GM23338 (cell line): ENCODE measurements at regions not wholly inside any gene's neighbourhood (a gene's known extent, or its start where the extent isn't known, plus 50 kb on each side); places are given as distances from the start of the nearest gene placed in this dataset.

ENCODE experiments used
- ATAC-seq: fragments of 200-7000 bp; cut with Tn5 transposase; 3 replicates; pipeline ENCODE4 v1.9.1; 2020
- DNase-seq: peaks from one replicate; pipeline ENCODE4 v3.0.0-alpha.2; 2015; ENCODE audit warnings: low spot score
- H2AFZ ChIP-seq: fragments of 200-600 bp; sonication (generic); 2 replicates; pipeline ENCODE4 v1.8.0; 2016; ENCODE audit warnings: antibody characterized with exemption, mild to moderate bottlenecking, moderate library complexity
- H3F3A ChIP-seq: fragments of 200-600 bp; sonication (generic); replicated peaks from 2 replicates; pipeline ENCODE4 v1.8.0; 2017; ENCODE audit warnings: antibody characterized with exemption, mixed run types, low read depth
- H3K27ac ChIP-seq: fragments of 200-600 bp; sonication (generic); 2 replicates; pipeline ENCODE4 v1.6.1; 2016; ENCODE audit warnings: low read depth
- H3K27me3 ChIP-seq: fragments of 200-600 bp; sonication (generic); 2 replicates; pipeline ENCODE4 v1.8.0; 2016; ENCODE audit warnings: mild to moderate bottlenecking, mixed run types, moderate library complexity; ENCODE audit not compliant: insufficient read depth
- H3K36me3 ChIP-seq: fragments of 200-600 bp; sonication (generic); 2 replicates; pipeline ENCODE4 v1.8.0; 2016; ENCODE audit warnings: mild to moderate bottlenecking; ENCODE audit not compliant: insufficient read depth
- H3K4me1 ChIP-seq: fragments of 200-600 bp; sonication (generic); 2 replicates; pipeline ENCODE4 v1.8.0; 2016; ENCODE audit warnings: mild to moderate bottlenecking, moderate library complexity; ENCODE audit not compliant: insufficient read depth
- H3K4me2 ChIP-seq: fragments of 200-600 bp; sonication (generic); 2 replicates; pipeline ENCODE4 v1.7.1; 2017; ENCODE audit warnings: mixed run types
- H3K4me3 ChIP-seq: fragments of 200-600 bp; sonication (generic); 2 replicates; pipeline ENCODE4 v1.6.1; 2016; ENCODE audit warnings: mixed run types
- H3K79me2 ChIP-seq: fragments of 200-600 bp; sonication (generic); replicated peaks from 2 replicates; pipeline ENCODE4 v1.8.0; 2017; ENCODE audit warnings: mild to moderate bottlenecking; ENCODE audit not compliant: insufficient read depth
- H3K9me2 ChIP-seq: fragments of 200-600 bp; sonication (generic); 2 replicates; pipeline ENCODE4 v1.8.0; 2017; ENCODE audit not compliant: insufficient read depth
- H4K20me1 ChIP-seq: fragments of 200-600 bp; sonication (generic); replicated peaks from 2 replicates; pipeline ENCODE4 v1.8.0; 2017; ENCODE audit warnings: mild to moderate bottlenecking; ENCODE audit not compliant: insufficient read depth
- H3K27ac Mint-ChIP-seq: 2 replicates; pipeline ENCODE4 v1.8.0; 2020; ENCODE audit warnings: inconsistent platforms, mild to moderate bottlenecking, moderate library complexity, mixed read lengths
- H3K27me3 Mint-ChIP-seq: 3 replicates; pipeline ENCODE4 v1.8.0; 2022; ENCODE audit warnings: low read depth, mild to moderate bottlenecking, moderate library complexity, mixed read lengths, inconsistent platforms; ENCODE audit not compliant: insufficient read depth, poor library complexity
- H3K36me3 Mint-ChIP-seq: 3 replicates; pipeline ENCODE4 v1.8.0; 2021; ENCODE audit warnings: low read depth, mild to moderate bottlenecking, inconsistent platforms, moderate library complexity, mixed read lengths
- H3K4me1 Mint-ChIP-seq: 3 replicates; pipeline ENCODE4 v1.8.0; 2020; ENCODE audit warnings: mild to moderate bottlenecking, inconsistent platforms, mixed read lengths
- H3K4me3 Mint-ChIP-seq: 3 replicates; pipeline ENCODE4 v1.8.0; 2021; ENCODE audit warnings: moderate library complexity, mild to moderate bottlenecking, inconsistent platforms, mixed read lengths
- H3K9me3 Mint-ChIP-seq: 3 replicates; pipeline ENCODE4 v1.8.0; 2020; ENCODE audit warnings: moderate library complexity, mild to moderate bottlenecking, inconsistent platforms, mixed read lengths
- CREB1 ChIP-seq: fragments of 250-450 bp; sonication (Bioruptor Pico); IDR thresholded peaks from 2 replicates; pipeline ENCODE4 v1.5.0; 2020; ENCODE audit warnings: low read depth, mild to moderate bottlenecking, moderate library complexity
- ZNF114 ChIP-seq: fragments of 250-450 bp; sonication (Bioruptor Pico); IDR thresholded peaks from 2 replicates; pipeline ENCODE4 v1.5.0; 2020; ENCODE audit warnings: mild to moderate bottlenecking, moderate library complexity
- TF ChIP-seq, protein P1 (sequence below): fragments of 250-450 bp; sonication (Bioruptor Pico); IDR thresholded peaks from 2 replicates; pipeline ENCODE4 v1.5.0; 2020; ENCODE audit warnings: mild to moderate bottlenecking, moderate library complexity
- TF ChIP-seq, protein P2 (sequence below), 2 experiments: fragments of 200-600 bp in 1 of 2; sonication (generic) in 1 of 2; conservative IDR thresholded peaks; 2 replicates each; pipeline versions ENCODE4 v1.5.1 to v1.6.1; 2016 to 2017; ENCODE audit warnings: antibody characterized with exemption in 2 of 2, low read depth in 2 of 2, mild to moderate bottlenecking in 2 of 2, moderate library complexity in 1 of 2

DNA sequence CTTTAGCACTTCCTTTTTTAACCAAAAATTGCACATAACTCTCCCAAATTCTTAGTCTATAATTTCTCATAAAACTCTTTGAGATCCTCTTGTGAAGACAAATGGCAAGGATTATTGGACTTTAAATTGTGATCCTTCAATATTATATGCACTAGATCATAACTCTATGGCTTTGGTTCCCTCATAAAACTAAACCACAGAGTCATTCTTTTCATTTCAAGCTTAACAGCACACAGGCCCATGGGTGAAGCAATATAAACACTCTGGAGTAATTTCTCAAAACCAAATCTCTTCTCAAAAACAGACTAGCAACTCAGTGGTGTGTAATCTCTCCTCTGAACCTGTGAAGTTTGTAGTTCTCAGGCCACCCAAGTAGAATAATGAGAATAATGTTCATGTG, 171.0 kb upstream of the NECTIN3 start (continued):
- TF ChIP-seq, protein P1, sequence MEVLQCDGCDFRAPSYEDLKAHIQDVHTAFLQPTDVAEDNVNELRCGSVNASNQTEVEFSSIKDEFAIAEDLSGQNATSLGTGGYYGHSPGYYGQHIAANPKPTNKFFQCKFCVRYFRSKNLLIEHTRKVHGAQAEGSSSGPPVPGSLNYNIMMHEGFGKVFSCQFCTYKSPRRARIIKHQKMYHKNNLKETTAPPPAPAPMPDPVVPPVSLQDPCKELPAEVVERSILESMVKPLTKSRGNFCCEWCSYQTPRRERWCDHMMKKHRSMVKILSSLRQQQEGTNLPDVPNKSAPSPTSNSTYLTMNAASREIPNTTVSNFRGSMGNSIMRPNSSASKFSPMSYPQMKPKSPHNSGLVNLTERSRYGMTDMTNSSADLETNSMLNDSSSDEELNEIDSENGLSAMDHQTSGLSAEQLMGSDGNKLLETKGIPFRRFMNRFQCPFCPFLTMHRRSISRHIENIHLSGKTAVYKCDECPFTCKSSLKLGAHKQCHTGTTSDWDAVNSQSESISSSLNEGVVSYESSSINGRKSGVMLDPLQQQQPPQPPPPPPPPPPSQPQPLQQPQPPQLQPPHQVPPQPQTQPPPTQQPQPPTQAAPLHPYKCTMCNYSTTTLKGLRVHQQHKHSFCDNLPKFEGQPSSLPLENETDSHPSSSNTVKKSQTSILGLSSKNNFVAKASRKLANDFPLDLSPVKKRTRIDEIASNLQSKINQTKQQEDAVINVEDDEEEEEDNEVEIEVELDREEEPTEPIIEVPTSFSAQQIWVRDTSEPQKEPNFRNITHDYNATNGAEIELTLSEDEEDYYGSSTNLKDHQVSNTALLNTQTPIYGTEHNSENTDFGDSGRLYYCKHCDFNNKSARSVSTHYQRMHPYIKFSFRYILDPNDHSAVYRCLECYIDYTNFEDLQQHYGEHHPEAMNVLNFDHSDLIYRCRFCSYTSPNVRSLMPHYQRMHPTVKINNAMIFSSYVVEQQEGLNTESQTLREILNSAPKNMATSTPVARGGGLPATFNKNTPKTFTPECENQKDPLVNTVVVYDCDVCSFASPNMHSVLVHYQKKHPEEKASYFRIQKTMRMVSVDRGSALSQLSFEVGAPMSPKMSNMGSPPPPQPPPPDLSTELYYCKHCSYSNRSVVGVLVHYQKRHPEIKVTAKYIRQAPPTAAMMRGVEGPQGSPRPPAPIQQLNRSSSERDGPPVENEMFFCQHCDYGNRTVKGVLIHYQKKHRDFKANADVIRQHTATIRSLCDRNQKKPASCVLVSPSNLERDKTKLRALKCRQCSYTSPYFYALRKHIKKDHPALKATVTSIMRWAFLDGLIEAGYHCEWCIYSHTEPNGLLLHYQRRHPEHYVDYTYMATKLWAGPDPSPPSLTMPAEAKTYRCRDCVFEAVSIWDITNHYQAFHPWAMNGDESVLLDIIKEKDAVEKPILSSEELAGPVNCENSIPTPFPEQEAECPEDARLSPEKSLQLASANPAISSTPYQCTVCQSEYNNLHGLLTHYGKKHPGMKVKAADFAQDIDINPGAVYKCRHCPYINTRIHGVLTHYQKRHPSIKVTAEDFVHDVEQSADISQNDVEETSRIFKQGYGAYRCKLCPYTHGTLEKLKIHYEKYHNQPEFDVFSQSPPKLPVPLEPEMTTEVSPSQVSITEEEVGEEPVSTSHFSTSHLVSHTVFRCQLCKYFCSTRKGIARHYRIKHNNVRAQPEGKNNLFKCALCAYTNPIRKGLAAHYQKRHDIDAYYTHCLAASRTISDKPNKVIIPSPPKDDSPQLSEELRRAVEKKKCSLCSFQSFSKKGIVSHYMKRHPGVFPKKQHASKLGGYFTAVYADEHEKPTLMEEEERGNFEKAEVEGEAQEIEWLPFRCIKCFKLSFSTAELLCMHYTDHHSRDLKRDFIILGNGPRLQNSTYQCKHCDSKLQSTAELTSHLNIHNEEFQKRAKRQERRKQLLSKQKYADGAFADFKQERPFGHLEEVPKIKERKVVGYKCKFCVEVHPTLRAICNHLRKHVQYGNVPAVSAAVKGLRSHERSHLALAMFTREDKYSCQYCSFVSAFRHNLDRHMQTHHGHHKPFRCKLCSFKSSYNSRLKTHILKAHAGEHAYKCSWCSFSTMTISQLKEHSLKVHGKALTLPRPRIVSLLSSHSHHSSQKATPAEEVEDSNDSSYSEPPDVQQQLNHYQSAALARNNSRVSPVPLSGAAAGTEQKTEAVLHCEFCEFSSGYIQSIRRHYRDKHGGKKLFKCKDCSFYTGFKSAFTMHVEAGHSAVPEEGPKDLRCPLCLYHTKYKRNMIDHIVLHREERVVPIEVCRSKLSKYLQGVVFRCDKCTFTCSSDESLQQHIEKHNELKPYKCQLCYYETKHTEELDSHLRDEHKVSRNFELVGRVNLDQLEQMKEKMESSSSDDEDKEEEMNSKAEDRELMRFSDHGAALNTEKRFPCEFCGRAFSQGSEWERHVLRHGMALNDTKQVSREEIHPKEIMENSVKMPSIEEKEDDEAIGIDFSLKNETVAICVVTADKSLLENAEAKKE = no peak

DNA sequence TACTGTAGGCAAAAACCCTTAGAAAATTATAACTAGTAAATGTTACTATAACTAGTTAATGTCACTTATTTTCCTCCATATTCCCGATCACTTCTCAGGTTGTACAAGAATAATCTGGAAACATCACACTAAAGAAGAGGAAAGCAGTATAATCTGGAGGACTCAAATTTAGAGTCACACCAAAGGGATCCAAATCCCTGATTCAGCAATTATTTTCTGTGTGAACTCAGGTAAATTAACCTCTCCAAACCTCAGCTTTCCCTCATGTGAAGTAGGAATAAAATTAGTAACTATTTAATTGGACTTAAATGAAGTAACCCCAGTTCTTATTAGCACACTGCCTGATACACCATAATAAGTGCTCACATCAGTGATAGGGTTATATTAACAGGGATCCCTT, 170.1 kb upstream of the NECTIN3 start:
- Histone ChIP-seq H3K36me3 (no peaks in the 10 kb centered on the region), H3K4me1 (no peaks in the 10 kb centered on the region), H2AFZ (no peak overlapping the region), H3F3A (no peaks in the 10 kb centered on the region), H3K27ac (no peak overlapping the region), H3K4me2 (no peak overlapping the region), H3K9me2 (peaks cover 12% of the 10 kb centered on the region), H4K20me1 (no peaks in the 10 kb centered on the region), H3K27me3 (no peaks in the 10 kb centered on the region), H3K79me2 (no peaks in the 10 kb centered on the region), H3K4me3 (no peak overlapping the region)
- Mint-ChIP-seq H3K4me3 (no peak overlapping the region), H3K36me3 (peaks cover 8% of the 10 kb centered on the region), H3K27ac (no peak overlapping the region), H3K4me1 (peaks cover 4% of the 10 kb centered on the region; the same call in 2 of the 3 replicates), H3K9me3 (peaks cover 9% of the 10 kb centered on the region), H3K27me3 (peaks cover 2% of the 10 kb centered on the region)
- no peak for DNase-seq
- no peak for ATAC-seq
- TF ChIP-seq CREB1 (CRISPR knock-in tag) (no peak), ZNF114 (CRISPR knock-in tag) (no peak)
- TF ChIP-seq, protein P1 = no peak
- TF ChIP-seq, protein P2, sequence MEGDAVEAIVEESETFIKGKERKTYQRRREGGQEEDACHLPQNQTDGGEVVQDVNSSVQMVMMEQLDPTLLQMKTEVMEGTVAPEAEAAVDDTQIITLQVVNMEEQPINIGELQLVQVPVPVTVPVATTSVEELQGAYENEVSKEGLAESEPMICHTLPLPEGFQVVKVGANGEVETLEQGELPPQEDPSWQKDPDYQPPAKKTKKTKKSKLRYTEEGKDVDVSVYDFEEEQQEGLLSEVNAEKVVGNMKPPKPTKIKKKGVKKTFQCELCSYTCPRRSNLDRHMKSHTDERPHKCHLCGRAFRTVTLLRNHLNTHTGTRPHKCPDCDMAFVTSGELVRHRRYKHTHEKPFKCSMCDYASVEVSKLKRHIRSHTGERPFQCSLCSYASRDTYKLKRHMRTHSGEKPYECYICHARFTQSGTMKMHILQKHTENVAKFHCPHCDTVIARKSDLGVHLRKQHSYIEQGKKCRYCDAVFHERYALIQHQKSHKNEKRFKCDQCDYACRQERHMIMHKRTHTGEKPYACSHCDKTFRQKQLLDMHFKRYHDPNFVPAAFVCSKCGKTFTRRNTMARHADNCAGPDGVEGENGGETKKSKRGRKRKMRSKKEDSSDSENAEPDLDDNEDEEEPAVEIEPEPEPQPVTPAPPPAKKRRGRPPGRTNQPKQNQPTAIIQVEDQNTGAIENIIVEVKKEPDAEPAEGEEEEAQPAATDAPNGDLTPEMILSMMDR (conservative IDR thresholded peaks at IDR 0.05; ENCODE audit: low read depth in 2 of 2) = no peak
